Neural cell (in vitro differentiated cells): ENCODE measurements at regions not wholly inside any gene's neighbourhood (a gene's known extent, or its start where the extent isn't known, plus 50 kb on each side); places are given as distances from the start of the nearest gene placed in this dataset.

Source experiments
- H2AFZ ChIP-seq: fragments of 200-600, 300-800 bp; sonication (generic), shearing (Covaris generic); 2 replicates; pipeline ENCODE4 v1.6.0; 2014; ENCODE audit warnings: low read depth, mild to moderate bottlenecking, antibody characterized with exemption, low read length, moderate library complexity
- H3F3A ChIP-seq: fragments of 200-600 bp; shearing (Covaris generic); 2 replicates; pipeline ENCODE4 v1.6.1; 2016; ENCODE audit warnings: mild to moderate bottlenecking, moderate library complexity, mixed read lengths, antibody characterized with exemption, low read length; ENCODE audit not compliant: insufficient read depth, poor library complexity, severe bottlenecking
- H3K27ac ChIP-seq: fragments of 200-600, 300-800 bp; sonication (generic), shearing (Covaris generic); 2 replicates; pipeline ENCODE4 v1.5.1; 2014; ENCODE audit warnings: mild to moderate bottlenecking, low read length, moderate library complexity
- H3K27me3 ChIP-seq: fragments of 300-800, 200-600 bp; sonication (generic), shearing (Covaris generic); 2 replicates; pipeline ENCODE4 v1.6.0; 2014; ENCODE audit warnings: mild to moderate bottlenecking, low read depth, low read length, moderate library complexity; ENCODE audit not compliant: insufficient read depth
- H3K36me3 ChIP-seq: fragments of 300-800, 200-600 bp; sonication (generic), shearing (Covaris generic); 2 replicates; pipeline ENCODE4 v1.5.1; 2014; ENCODE audit warnings: mild to moderate bottlenecking, antibody characterized with exemption, low read length, moderate library complexity; ENCODE audit not compliant: insufficient read depth
- H3K4me2 ChIP-seq: fragments of 300-800, 200-600 bp; sonication (generic), shearing (Covaris generic); 2 replicates; pipeline ENCODE4 v1.6.0; 2014; ENCODE audit warnings: mild to moderate bottlenecking, low read length
- H3K4me3 ChIP-seq: fragments of 300-800, 200-600 bp; sonication (generic), shearing (Covaris generic); 2 replicates; pipeline ENCODE4 v1.5.1; 2014; ENCODE audit warnings: mild to moderate bottlenecking, low read length, moderate library complexity
- H3K79me2 ChIP-seq: fragments of 200-600 bp; shearing (Covaris generic); replicated peaks from 2 replicates; pipeline ENCODE4 v1.6.0; 2014; ENCODE audit warnings: mild to moderate bottlenecking, low read length, moderate library complexity; ENCODE audit not compliant: insufficient read depth
- H3K9ac ChIP-seq: fragments of 300-800, 200-600 bp; sonication (generic), shearing (Covaris generic); 2 replicates; pipeline ENCODE4 v1.6.1; 2016; ENCODE audit warnings: mild to moderate bottlenecking, low read length, mixed read lengths
- H3K9me2 ChIP-seq: fragments of 200-600 bp; shearing (Covaris generic); 2 replicates; pipeline ENCODE4 v1.6.1; 2016; ENCODE audit warnings: mild to moderate bottlenecking, low read length, mixed read lengths; ENCODE audit not compliant: insufficient read depth
- H3K9me3 ChIP-seq: fragments of 200-600, 300-800 bp; sonication (generic), shearing (Covaris generic); 2 replicates; pipeline ENCODE4 v1.6.1; 2016; ENCODE audit warnings: mild to moderate bottlenecking, mixed run types, low read length, moderate library complexity, mixed read lengths
- H4K20me1 ChIP-seq: fragments of 200-600 bp; shearing (Covaris generic); 2 replicates; pipeline ENCODE4 v1.6.1; 2016; ENCODE audit warnings: mild to moderate bottlenecking, mixed run types; ENCODE audit not compliant: insufficient read depth
- EP300 ChIP-seq: fragments of 450-650 bp; conservative IDR thresholded peaks from 2 replicates; pipeline ENCODE4 v1.6.1; 2014; ENCODE audit warnings: antibody characterized with exemption, mild to moderate bottlenecking, moderate library complexity; ENCODE audit not compliant: poor library complexity, severe bottlenecking
- EZH2 ChIP-seq: fragments of 200-600, 300-800 bp; shearing (Covaris generic), sonication (generic); IDR thresholded peaks from 2 replicates; pipeline ENCODE4 v1.6.1; 2014; ENCODE audit warnings: antibody characterized with exemption, low read length, borderline replicate concordance, mild to moderate bottlenecking; ENCODE audit not compliant: insufficient read depth, poor library complexity, severe bottlenecking
- MXI1 ChIP-seq: fragments of 450-650 bp; conservative IDR thresholded peaks from 2 replicates; pipeline ENCODE4 v1.6.1; 2014; ENCODE audit warnings: antibody characterized with exemption, mild to moderate bottlenecking; ENCODE audit not compliant: poor library complexity, severe bottlenecking
- POLR2AphosphoS5 ChIP-seq: IDR thresholded peaks from 2 replicates; pipeline ENCODE4 v1.6.1; 2012
- RAD21 ChIP-seq: fragments of 450-650 bp; conservative IDR thresholded peaks from 2 replicates; pipeline ENCODE4 v1.6.1; 2014; ENCODE audit warnings: antibody characterized with exemption, mild to moderate bottlenecking, moderate library complexity
- SMC3 ChIP-seq: fragments of 450-650 bp; conservative IDR thresholded peaks from 2 replicates; pipeline ENCODE4 v1.6.1; 2014; ENCODE audit warnings: antibody characterized with exemption, mild to moderate bottlenecking, moderate library complexity; ENCODE audit not compliant: poor library complexity
- TAF1 ChIP-seq: IDR thresholded peaks from 2 replicates; pipeline ENCODE4 v1.6.1; 2012; ENCODE audit warnings: low read depth
- TF ChIP-seq, protein P1 (sequence below): IDR thresholded peaks from 2 replicates; pipeline ENCODE4 v1.6.1; 2012; ENCODE audit warnings: borderline replicate concordance
- TF ChIP-seq, protein P2 (sequence below): fragments of 450-650 bp; IDR thresholded peaks from 2 replicates; pipeline ENCODE4 v1.5.1; 2014; ENCODE audit warnings: antibody characterized with exemption, mild to moderate bottlenecking, moderate library complexity; ENCODE audit not compliant: poor library complexity, severe bottlenecking

DNA sequence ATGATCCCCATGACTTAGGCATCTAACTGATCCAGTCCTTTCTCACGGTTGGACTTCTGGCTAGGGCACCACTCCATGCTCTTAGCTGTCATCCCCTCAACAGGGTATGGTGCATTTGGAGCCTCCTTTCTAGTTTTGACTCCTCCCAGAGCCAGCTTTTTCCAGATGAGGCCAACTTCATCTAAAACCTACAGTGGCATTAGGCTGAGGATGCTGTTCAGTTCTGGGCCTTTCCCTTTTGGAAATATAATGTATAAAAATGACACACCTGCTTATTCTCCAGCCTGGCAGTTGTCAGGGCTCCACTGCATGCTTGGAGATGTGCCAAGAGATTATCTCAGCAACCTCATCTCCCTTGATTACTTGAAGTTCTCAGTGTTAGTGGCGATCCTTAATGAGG is 239.7 kb downstream of the EMP1 start:
- H3K9me3 ChIP-seq = no peaks in the 10 kb centered on the region
- no peak overlapping the region for H3K4me2 ChIP-seq
- no peaks in the 10 kb centered on the region for H3K36me3 ChIP-seq
- no peak overlapping the region for H2AFZ ChIP-seq
- H3K4me3 ChIP-seq = no peak overlapping the region
- no peaks in the 10 kb centered on the region for H3K9me2 ChIP-seq
- H3K27me3 ChIP-seq = no peaks in the 10 kb centered on the region
- no peaks in the 10 kb centered on the region for H3F3A ChIP-seq
- H4K20me1 ChIP-seq = no peaks in the 10 kb centered on the region
- no peak for TF ChIP-seq SMC3
- no peaks in the 10 kb centered on the region for H3K79me2 ChIP-seq
- H3K9ac ChIP-seq = no peak overlapping the region
- no peak overlapping the region for H3K27ac ChIP-seq

DNA sequence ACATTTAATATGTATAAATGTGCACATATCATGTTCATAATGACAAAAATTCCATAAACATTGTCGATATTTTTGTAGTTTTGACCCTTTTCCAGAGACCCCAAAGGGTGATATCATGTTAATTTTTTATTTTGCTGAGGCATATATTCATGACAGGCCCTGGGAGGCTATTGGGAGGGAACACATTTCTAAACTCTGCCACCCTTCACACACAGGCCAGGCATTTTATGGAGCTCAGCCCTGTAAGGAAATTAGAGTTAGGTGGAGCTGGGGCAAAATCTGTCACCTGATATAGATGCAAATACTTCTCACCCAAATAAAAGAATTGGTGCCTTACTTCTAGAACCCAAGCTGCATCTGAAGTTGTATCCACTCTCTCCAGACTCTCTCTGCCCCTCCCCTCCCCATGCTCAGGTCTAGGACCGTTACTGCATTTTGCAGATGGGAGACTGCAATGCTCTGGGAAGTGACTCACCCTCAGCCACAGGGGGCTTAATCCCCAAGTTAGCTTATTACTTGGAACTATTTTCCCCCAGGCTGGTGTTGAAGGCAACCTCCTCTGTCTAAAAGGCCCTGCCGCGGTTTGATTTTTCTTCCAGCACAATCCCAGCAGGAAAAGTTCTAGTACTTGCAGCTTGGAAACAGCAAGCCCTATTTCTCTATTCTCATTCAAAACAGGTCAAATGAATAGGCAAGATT is 238.9 kb downstream of the EMP1 start:
- Histone ChIP-seq H3K9me2 (no peaks in the 10 kb centered on the region), H3K4me3 (no peak overlapping the region), H3K27ac (no peak overlapping the region), H3K79me2 (no peaks in the 10 kb centered on the region), H3K4me2 (no peak overlapping the region), H3K27me3 (no peaks in the 10 kb centered on the region), H3K9me3 (no peaks in the 10 kb centered on the region), H3K9ac (no peak overlapping the region), H3F3A (no peaks in the 10 kb centered on the region), H4K20me1 (no peaks in the 10 kb centered on the region), H2AFZ (no peak overlapping the region), H3K36me3 (no peaks in the 10 kb centered on the region)
- TF ChIP-seq, protein P1, sequence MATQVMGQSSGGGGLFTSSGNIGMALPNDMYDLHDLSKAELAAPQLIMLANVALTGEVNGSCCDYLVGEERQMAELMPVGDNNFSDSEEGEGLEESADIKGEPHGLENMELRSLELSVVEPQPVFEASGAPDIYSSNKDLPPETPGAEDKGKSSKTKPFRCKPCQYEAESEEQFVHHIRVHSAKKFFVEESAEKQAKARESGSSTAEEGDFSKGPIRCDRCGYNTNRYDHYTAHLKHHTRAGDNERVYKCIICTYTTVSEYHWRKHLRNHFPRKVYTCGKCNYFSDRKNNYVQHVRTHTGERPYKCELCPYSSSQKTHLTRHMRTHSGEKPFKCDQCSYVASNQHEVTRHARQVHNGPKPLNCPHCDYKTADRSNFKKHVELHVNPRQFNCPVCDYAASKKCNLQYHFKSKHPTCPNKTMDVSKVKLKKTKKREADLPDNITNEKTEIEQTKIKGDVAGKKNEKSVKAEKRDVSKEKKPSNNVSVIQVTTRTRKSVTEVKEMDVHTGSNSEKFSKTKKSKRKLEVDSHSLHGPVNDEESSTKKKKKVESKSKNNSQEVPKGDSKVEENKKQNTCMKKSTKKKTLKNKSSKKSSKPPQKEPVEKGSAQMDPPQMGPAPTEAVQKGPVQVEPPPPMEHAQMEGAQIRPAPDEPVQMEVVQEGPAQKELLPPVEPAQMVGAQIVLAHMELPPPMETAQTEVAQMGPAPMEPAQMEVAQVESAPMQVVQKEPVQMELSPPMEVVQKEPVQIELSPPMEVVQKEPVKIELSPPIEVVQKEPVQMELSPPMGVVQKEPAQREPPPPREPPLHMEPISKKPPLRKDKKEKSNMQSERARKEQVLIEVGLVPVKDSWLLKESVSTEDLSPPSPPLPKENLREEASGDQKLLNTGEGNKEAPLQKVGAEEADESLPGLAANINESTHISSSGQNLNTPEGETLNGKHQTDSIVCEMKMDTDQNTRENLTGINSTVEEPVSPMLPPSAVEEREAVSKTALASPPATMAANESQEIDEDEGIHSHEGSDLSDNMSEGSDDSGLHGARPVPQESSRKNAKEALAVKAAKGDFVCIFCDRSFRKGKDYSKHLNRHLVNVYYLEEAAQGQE = no peak
- TF ChIP-seq EP300 (no peak), EZH2 (no peak), RAD21 (no peak), POLR2AphosphoS5 (no peak), MXI1 (no peak), SMC3 (no peak), TAF1 (no peak)
- TF ChIP-seq, protein P2, sequence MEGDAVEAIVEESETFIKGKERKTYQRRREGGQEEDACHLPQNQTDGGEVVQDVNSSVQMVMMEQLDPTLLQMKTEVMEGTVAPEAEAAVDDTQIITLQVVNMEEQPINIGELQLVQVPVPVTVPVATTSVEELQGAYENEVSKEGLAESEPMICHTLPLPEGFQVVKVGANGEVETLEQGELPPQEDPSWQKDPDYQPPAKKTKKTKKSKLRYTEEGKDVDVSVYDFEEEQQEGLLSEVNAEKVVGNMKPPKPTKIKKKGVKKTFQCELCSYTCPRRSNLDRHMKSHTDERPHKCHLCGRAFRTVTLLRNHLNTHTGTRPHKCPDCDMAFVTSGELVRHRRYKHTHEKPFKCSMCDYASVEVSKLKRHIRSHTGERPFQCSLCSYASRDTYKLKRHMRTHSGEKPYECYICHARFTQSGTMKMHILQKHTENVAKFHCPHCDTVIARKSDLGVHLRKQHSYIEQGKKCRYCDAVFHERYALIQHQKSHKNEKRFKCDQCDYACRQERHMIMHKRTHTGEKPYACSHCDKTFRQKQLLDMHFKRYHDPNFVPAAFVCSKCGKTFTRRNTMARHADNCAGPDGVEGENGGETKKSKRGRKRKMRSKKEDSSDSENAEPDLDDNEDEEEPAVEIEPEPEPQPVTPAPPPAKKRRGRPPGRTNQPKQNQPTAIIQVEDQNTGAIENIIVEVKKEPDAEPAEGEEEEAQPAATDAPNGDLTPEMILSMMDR = no peak
